Thymus (tissue), 11 donors: ENCODE measurements at regions not wholly inside any gene's neighbourhood (a gene's known extent, or its start where the extent isn't known, plus 50 kb on each side); places are given as distances from the start of the nearest gene placed in this dataset.
"Not testable (repeated sequence)": the region's sequence is repeated elsewhere in the genome, so short reads cannot be mapped to it uniquely, and the experiment has no call there.

ENCODE experiments used
- DNase-seq, 9 donors: peaks; one replicate each; pipeline ENCODE4 v3.0.0-alpha.2; 2013; ENCODE audit warnings: low spot score in 9 of 9, low read depth in 6 of 9, missing footprints in 1 of 9
- H3K27ac ChIP-seq, 2 donors: one replicate each; pipeline ENCODE4 v1.5.1; 2013; ENCODE audit warnings: control low read depth in 1 of 2, low read depth in 1 of 2, low read length in 1 of 2, mild to moderate bottlenecking in 1 of 2, moderate library complexity in 1 of 2
- H3K27me3 ChIP-seq, 2 donors: one replicate each; pipeline ENCODE4 v1.5.1; 2013; ENCODE audit warnings: low read length in 1 of 2; ENCODE audit not compliant: control insufficient read depth in 2 of 2, insufficient read depth in 1 of 2
- H3K36me3 ChIP-seq, 2 donors: one replicate each; pipeline ENCODE4 v1.5.1; 2013; ENCODE audit warnings: low read length in 1 of 2, mild to moderate bottlenecking in 1 of 2, moderate library complexity in 1 of 2; ENCODE audit not compliant: control insufficient read depth in 2 of 2, insufficient read depth in 2 of 2
- H3K4me1 ChIP-seq, 2 donors: one replicate each; pipeline ENCODE4 v1.5.1; 2013; ENCODE audit warnings: low read length in 2 of 2; ENCODE audit not compliant: control insufficient read depth in 2 of 2, insufficient read depth in 2 of 2
- H3K4me3 ChIP-seq, 2 donors: one replicate each; pipeline ENCODE4 v1.5.1; 2013; ENCODE audit warnings: low read length in 2 of 2, control low read depth in 1 of 2, mild to moderate bottlenecking in 1 of 2
- H3K9me3 ChIP-seq, 2 donors: one replicate each; pipeline ENCODE4 v1.5.1; 2013; ENCODE audit warnings: low read length in 1 of 2, mild to moderate bottlenecking in 1 of 2; ENCODE audit not compliant: control insufficient read depth in 2 of 2, insufficient read depth in 1 of 2
- WGBS: extraction: QIAGEN DNeasy Blood & Tissue Kit; methylation state at CpG from one replicate; pipeline ENCODE4 v1.1.7; 2013; 5-methylcytosine and 5-hydroxymethylcytosine counted together
- donor health status: healthy.

- Histone ChIP-seq H3K36me3 (no peaks in the 10 kb centered on the region), H3K27ac (no peak overlapping the region), H3K27me3 (no peaks in the 10 kb centered on the region), H3K9me3 (no peaks in the 10 kb centered on the region), H3K4me1 (peaks cover 0 to 16% of the 10 kb centered on the region in 2 donors), H3K4me3 (no peak overlapping the region)
- DNase-seq: no peak
- WGBS: 90% methylated on average over 18 of the region's 18 CpGs
Observed at GRCh38 chr10:42990721-42991441, 86.0 kb upstream of the RET start.

GRCh38 chr10:42991442-42992098, 85.3 kb upstream of the RET start:
- Histone ChIP-seq H3K4me1 (peaks cover 0 to 16% of the 10 kb centered on the region in 2 donors), H3K27me3 (no peaks in the 10 kb centered on the region), H3K4me3 (no peak overlapping the region), H3K36me3 (no peaks in the 10 kb centered on the region), H3K9me3 (no peaks in the 10 kb centered on the region), H3K27ac (no peak overlapping the region)
- WGBS: 92% methylated on average over 10 of the region's 10 CpGs
- DNase-seq: no peak

GRCh38 chr10:42992156-42992956, 84.5 kb upstream of the RET start:
- no peaks in the 10 kb centered on the region for H3K27me3 ChIP-seq
- no peak overlapping the region for H3K27ac ChIP-seq
- H3K9me3 ChIP-seq: no peaks in the 10 kb centered on the region
- 97% methylated on average over 12 of the region's 12 CpGs for WGBS
- H3K4me3 ChIP-seq: no peak overlapping the region
- H3K4me1 ChIP-seq: peaks cover 0 to 14% of the 10 kb centered on the region in 2 donors
- no peaks in the 10 kb centered on the region for H3K36me3 ChIP-seq
- no peak for DNase-seq

- H3K36me3 ChIP-seq: no peaks in the 10 kb centered on the region
- H3K4me1 ChIP-seq: peaks cover 0 to 14% of the 10 kb centered on the region in 2 donors
- H3K9me3 ChIP-seq: no peaks in the 10 kb centered on the region
- no peak overlapping the region for H3K27ac ChIP-seq
- no peak for DNase-seq
- H3K4me3 ChIP-seq: no peak overlapping the region
- H3K27me3 ChIP-seq: no peaks in the 10 kb centered on the region
- WGBS: 98% methylated on average over 13 of the region's 13 CpGs
Observed at GRCh38 chr10:42992957-42993390, 83.9 kb upstream of the RET start.

GRCh38 chr10:42994909-42995308, 82.0 kb upstream of the RET start:
- not testable (repeated sequence) for H3K36me3 ChIP-seq, H3K4me1 ChIP-seq, H3K27ac ChIP-seq, DNase-seq, H3K9me3 ChIP-seq, H3K4me3 ChIP-seq, H3K27me3 ChIP-seq
- 100% methylated on average over 1 of the region's 2 CpGs for WGBS

GRCh38 chr10:42995537-42995936, 81.3 kb upstream of the RET start:
- Histone ChIP-seq H3K4me1 (peaks cover 0 to 5% of the 10 kb centered on the region in 2 donors), H3K9me3 (no peaks in the 10 kb centered on the region), H3K4me3 (no peak overlapping the region), H3K27me3 (no peaks in the 10 kb centered on the region), H3K27ac (no peak overlapping the region), H3K36me3 (no peaks in the 10 kb centered on the region)
- DNase-seq: no peak
- WGBS: 93% methylated on average over 2 of the region's 2 CpGs

- WGBS: 95% methylated on average over 5 of the region's 5 CpGs
- Histone ChIP-seq H3K27ac (no peak overlapping the region), H3K36me3 (no peaks in the 10 kb centered on the region), H3K9me3 (no peaks in the 10 kb centered on the region), H3K4me1 (no peaks in the 10 kb centered on the region), H3K4me3 (no peak overlapping the region), H3K27me3 (no peaks in the 10 kb centered on the region)
- DNase-seq: no peak
Observed at GRCh38 chr10:42996588-42996987, 80.3 kb upstream of the RET start.

GRCh38 chr10:42997151-42997848, 79.6 kb upstream of the RET start:
- Histone ChIP-seq H3K27me3 (no peaks in the 10 kb centered on the region), H3K27ac (no peak overlapping the region), H3K36me3 (no peaks in the 10 kb centered on the region), H3K4me1 (no peaks in the 10 kb centered on the region), H3K4me3 (no peak overlapping the region), H3K9me3 (no peaks in the 10 kb centered on the region)
- WGBS: 95% methylated on average over 6 of the region's 6 CpGs
- DNase-seq: no peak

GRCh38 chr10:42997849-42998165, 79.1 kb upstream of the RET start:
- Histone ChIP-seq H3K27me3 (no peaks in the 10 kb centered on the region), H3K4me1 (no peaks in the 10 kb centered on the region), H3K4me3 (no peak overlapping the region), H3K9me3 (no peaks in the 10 kb centered on the region), H3K27ac (no peak overlapping the region), H3K36me3 (no peaks in the 10 kb centered on the region)
- WGBS: 95% methylated on average over 4 of the region's 4 CpGs
- DNase-seq: no peak
